ENCODE measurements at regions not wholly inside any gene's neighbourhood (a gene's known extent, or its start where the extent isn't known, plus 50 kb on each side); places are given as distances from the start of the nearest gene placed in this dataset.

- TF ChIP-seq, protein P1, sequence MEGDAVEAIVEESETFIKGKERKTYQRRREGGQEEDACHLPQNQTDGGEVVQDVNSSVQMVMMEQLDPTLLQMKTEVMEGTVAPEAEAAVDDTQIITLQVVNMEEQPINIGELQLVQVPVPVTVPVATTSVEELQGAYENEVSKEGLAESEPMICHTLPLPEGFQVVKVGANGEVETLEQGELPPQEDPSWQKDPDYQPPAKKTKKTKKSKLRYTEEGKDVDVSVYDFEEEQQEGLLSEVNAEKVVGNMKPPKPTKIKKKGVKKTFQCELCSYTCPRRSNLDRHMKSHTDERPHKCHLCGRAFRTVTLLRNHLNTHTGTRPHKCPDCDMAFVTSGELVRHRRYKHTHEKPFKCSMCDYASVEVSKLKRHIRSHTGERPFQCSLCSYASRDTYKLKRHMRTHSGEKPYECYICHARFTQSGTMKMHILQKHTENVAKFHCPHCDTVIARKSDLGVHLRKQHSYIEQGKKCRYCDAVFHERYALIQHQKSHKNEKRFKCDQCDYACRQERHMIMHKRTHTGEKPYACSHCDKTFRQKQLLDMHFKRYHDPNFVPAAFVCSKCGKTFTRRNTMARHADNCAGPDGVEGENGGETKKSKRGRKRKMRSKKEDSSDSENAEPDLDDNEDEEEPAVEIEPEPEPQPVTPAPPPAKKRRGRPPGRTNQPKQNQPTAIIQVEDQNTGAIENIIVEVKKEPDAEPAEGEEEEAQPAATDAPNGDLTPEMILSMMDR (IDR thresholded peaks at IDR 0.05) = no peak
- TF ChIP-seq POLR2A (IDR thresholded peaks at IDR 0.05) = no peak
These were observed 238.6 kb downstream of the MID1IP1 start for GRCh38 chrX:39039890-39040289.

All from body of pancreas (tissue), 4 donors.